ENCODE measurements at regions not wholly inside any gene's neighbourhood (a gene's known extent, or its start where the extent isn't known, plus 50 kb on each side); places are given as distances from the start of the nearest gene placed in this dataset.

- H3K27ac Mint-ChIP-seq = no peak overlapping the region
- ATAC-seq (replicated peaks in 1 of 2) (no peak), DNase-seq (no peak)
- H3K4me3 Mint-ChIP-seq = no peak overlapping the region
- H3K4me1 Mint-ChIP-seq (ENCODE audit: low read depth) = no peaks in the 10 kb centered on the region
- H3K27me3 Mint-ChIP-seq (ENCODE audit: low read depth) = peaks cover 5% of the 10 kb centered on the region
- no peaks in the 10 kb centered on the region for H3K36me3 Mint-ChIP-seq (ENCODE audit: insufficient read depth in 2 of 2)
- H3K9me3 Mint-ChIP-seq = no peaks in the 10 kb centered on the region
Observed at GRCh38 chr11:134755535-134755934, 343.5 kb upstream of the B3GAT1 start.

DNA sequence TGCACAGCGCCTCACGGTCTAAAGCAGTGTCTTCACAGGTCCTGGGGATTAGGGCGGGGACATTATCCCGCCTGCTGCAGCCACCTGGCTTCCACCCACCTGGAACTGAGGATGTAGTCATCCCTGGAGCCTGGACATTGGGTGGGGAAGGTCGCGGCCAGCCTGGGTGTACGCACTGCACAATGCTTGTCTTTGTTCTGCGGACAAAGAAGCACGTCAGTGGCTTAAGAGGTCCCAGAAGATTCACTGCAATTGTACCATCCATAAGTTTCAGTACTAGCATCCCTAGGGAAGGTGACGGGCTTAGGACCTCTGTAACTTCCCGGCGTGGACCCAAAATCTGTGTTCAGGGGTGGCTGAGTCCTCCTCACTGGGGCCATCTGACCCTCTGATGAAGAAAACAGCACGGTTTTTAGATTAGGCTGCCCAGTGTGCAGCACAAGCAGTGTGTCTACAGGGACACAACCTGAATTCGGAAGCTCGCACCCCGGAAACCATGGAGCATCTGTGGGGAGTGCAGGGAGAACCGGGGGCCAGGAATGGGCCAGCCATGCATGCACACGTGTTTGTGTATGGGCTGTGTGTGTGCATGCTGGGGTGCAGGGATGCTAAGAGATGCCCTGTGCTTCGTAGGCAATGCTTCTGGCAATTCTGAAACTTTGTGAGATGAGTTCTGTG, 342.6 kb upstream of the B3GAT1 start:
- no peaks in the 10 kb centered on the region for H3K4me1 Mint-ChIP-seq (ENCODE audit: low read depth)

DNA sequence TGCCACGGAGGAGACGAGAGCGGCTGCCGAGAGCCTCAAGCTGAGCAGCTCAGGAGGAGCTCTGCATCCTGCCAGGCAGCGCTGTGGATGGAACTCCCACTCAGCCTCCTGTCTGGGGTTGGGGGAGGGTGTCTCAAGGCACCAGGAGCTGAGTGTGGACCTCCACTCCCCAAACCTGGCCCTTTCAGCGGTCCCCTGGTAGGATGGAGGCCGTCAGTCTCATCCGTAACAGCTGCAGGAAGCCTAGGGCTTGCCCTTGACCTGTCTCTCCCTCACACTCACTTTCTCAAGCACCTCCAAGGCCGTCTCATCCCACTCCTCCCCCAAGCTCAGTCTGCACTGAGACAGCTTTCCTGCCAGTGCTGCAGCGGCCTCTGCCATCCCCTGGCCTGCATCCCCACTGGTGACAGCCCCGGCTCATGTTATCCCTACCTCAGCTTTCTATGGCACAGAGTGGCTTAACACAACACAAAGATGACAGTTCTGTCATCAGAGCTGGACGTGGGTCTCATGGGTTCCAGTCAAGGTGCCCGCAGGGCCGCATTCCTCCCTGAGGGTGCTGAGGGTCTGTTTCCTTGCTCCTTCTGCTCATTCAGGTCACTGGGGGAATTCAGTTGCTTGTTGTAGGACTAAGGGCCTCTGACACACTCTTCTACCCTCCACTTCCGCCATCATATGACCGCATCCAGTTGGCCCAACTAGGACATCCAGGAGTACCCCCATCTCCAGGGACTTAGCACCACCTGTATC, 341.9 kb upstream of the B3GAT1 start:
- DNase-seq = no peak
- Mint-ChIP-seq H3K9me3 (no peaks in the 10 kb centered on the region), H3K27me3 (ENCODE audit: low read depth) (peaks cover 5% of the 10 kb centered on the region), H3K4me3 (no peak overlapping the region), H3K27ac (no peak overlapping the region), H3K36me3 (ENCODE audit: insufficient read depth in 2 of 2) (no peaks in the 10 kb centered on the region), H3K4me1 (ENCODE audit: low read depth) (no peaks in the 10 kb centered on the region)
- no peak for ATAC-seq (replicated peaks in 1 of 2)

More for the DNA sequence above, 342.6 kb upstream of the B3GAT1 start:
- Mint-ChIP-seq H3K9me3 (no peaks in the 10 kb centered on the region), H3K27me3 (ENCODE audit: low read depth) (peaks cover 5% of the 10 kb centered on the region), H3K4me3 (no peak overlapping the region), H3K27ac (no peak overlapping the region), H3K36me3 (ENCODE audit: insufficient read depth in 2 of 2) (no peaks in the 10 kb centered on the region)
- no peak for DNase-seq
- no peak for ATAC-seq (replicated peaks in 1 of 2)

- H3K27ac Mint-ChIP-seq = no peak overlapping the region
- peaks cover 5% of the 10 kb centered on the region for H3K27me3 Mint-ChIP-seq (ENCODE audit: low read depth)
- H3K36me3 Mint-ChIP-seq (ENCODE audit: insufficient read depth in 2 of 2) = no peaks in the 10 kb centered on the region
- H3K4me3 Mint-ChIP-seq = no peak overlapping the region
- H3K4me1 Mint-ChIP-seq (ENCODE audit: low read depth) = no peaks in the 10 kb centered on the region
- no peak for ATAC-seq (replicated peaks in 1 of 2)
- no peaks in the 10 kb centered on the region for H3K9me3 Mint-ChIP-seq
- no peak for DNase-seq
Observed at GRCh38 chr11:134752964-134753770, 341.1 kb upstream of the B3GAT1 start.

DNA sequence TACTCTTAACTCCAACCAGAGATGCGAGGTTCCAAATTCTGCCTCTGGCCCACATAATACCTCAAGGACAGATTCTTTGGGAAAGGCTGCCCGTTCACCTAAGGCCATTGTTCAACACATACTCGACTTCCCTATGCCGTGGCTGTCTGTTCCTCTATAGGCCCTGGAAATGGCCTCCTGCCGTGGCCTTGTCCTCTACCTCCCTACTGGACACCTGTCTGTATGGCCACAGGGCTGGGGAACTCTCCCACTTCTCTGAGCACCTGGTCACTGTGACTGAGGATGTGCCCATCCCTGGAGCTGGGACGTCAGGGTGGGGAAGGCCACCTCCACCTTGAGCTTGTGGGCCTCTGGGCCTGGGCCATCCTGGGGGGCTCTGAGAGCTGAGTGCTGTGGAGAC, 340.5 kb upstream of the B3GAT1 start:
- Mint-ChIP-seq H3K4me3 (no peak overlapping the region), H3K27me3 (ENCODE audit: low read depth) (peaks cover 5% of the 10 kb centered on the region), H3K9me3 (no peaks in the 10 kb centered on the region), H3K36me3 (ENCODE audit: insufficient read depth in 2 of 2) (no peaks in the 10 kb centered on the region), H3K4me1 (ENCODE audit: low read depth) (no peaks in the 10 kb centered on the region), H3K27ac (no peak overlapping the region)
- ATAC-seq (replicated peaks in 1 of 2) (no peak), DNase-seq (no peak)

GRCh38 chr11:134751766-134752165, 339.7 kb upstream of the B3GAT1 start:
- Mint-ChIP-seq H3K27me3 (ENCODE audit: low read depth) (peaks cover 5% of the 10 kb centered on the region), H3K4me1 (ENCODE audit: low read depth) (no peaks in the 10 kb centered on the region), H3K36me3 (ENCODE audit: insufficient read depth in 2 of 2) (no peaks in the 10 kb centered on the region), H3K27ac (no peak overlapping the region), H3K4me3 (no peak overlapping the region), H3K9me3 (no peaks in the 10 kb centered on the region)
- ATAC-seq (replicated peaks in 1 of 2) (no peak), DNase-seq (no peak)

DNA sequence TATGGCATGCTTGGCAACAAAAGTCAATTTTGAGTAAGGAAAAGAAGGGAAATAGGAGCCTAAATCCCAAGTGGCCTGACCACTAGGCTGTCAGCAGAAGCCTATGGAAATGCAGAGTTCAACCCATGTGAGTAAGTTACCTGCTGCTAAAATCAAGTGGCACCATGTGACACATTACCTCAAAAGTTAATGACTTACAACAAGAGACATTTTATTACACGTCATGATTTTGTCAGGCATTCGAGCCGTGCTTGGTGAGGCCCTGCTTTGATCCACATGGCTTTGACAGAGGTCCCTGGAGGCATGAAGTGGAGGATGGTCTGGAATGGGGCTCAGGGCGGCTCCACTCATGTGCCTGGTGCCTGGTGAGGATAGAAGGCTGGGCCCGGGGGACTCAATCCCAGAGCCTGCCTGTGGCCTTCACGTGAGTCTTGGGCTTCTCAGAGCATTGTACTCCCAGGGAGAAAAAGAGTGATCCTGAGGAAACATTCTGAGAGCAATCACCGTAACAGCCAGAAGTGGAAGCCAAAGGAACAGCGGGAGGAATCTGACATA, 339.1 kb upstream of the B3GAT1 start:
- peaks cover 5% of the 10 kb centered on the region for H3K27me3 Mint-ChIP-seq (ENCODE audit: low read depth)
- no peak for ATAC-seq (replicated peaks in 1 of 2)
- no peak overlapping the region for H3K4me3 Mint-ChIP-seq
- no peaks in the 10 kb centered on the region for H3K4me1 Mint-ChIP-seq (ENCODE audit: low read depth)
- no peaks in the 10 kb centered on the region for H3K9me3 Mint-ChIP-seq
- no peaks in the 10 kb centered on the region for H3K36me3 Mint-ChIP-seq (ENCODE audit: insufficient read depth in 2 of 2)
- no peak for DNase-seq
- no peak overlapping the region for H3K27ac Mint-ChIP-seq

- H3K27me3 Mint-ChIP-seq (ENCODE audit: low read depth) = peaks cover 5% of the 10 kb centered on the region
- no peaks in the 10 kb centered on the region for H3K36me3 Mint-ChIP-seq (ENCODE audit: insufficient read depth in 2 of 2)
- ATAC-seq (replicated peaks in 1 of 2) (no peak), DNase-seq (no peak)
- H3K27ac Mint-ChIP-seq = no peak overlapping the region
- H3K4me1 Mint-ChIP-seq (ENCODE audit: low read depth) = no peaks in the 10 kb centered on the region
- H3K4me3 Mint-ChIP-seq = no peak overlapping the region
- no peaks in the 10 kb centered on the region for H3K9me3 Mint-ChIP-seq
Observed at GRCh38 chr11:134750619-134751018, 338.6 kb upstream of the B3GAT1 start.

- Mint-ChIP-seq H3K27me3 (ENCODE audit: low read depth) (peaks cover 10% of the 10 kb centered on the region), H3K9me3 (no peaks in the 10 kb centered on the region), H3K36me3 (ENCODE audit: insufficient read depth in 2 of 2) (no peaks in the 10 kb centered on the region), H3K27ac (no peak overlapping the region), H3K4me1 (ENCODE audit: low read depth) (no peaks in the 10 kb centered on the region), H3K4me3 (no peak overlapping the region)
- no peak for DNase-seq
- no peak for ATAC-seq (replicated peaks in 1 of 2)
Observed at GRCh38 chr11:134749040-134749839, 337.2 kb upstream of the B3GAT1 start.

DNA sequence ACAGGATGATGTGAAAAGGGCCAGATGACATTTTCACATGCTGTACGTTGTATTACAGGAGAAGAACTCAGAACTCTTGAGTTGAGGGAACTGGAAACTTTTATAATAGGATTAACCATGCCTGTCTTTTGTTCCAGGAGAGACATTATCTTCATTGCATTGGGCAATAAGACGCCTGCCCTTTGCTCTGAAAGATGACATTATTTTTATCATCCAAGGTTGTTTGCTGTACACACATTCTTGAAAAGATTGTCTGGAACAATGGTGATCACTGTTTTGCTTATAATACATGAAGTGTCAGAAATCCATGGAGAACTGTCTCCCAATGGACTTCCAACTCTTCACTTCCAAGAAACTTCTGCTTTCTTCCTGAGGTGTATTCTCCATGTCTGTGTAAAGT, 334.6 kb upstream of the B3GAT1 start:
- Mint-ChIP-seq H3K27me3 (ENCODE audit: low read depth) (peaks cover 6% of the 10 kb centered on the region), H3K4me3 (no peak overlapping the region), H3K27ac (no peak overlapping the region), H3K4me1 (ENCODE audit: low read depth) (no peaks in the 10 kb centered on the region), H3K36me3 (ENCODE audit: insufficient read depth in 2 of 2) (no peaks in the 10 kb centered on the region), H3K9me3 (no peaks in the 10 kb centered on the region)
- no peak for DNase-seq
- no peak for ATAC-seq (replicated peaks in 1 of 2)

- Mint-ChIP-seq H3K4me1 (ENCODE audit: low read depth) (no peaks in the 10 kb centered on the region), H3K36me3 (ENCODE audit: insufficient read depth in 2 of 2) (no peaks in the 10 kb centered on the region), H3K27ac (no peak overlapping the region), H3K27me3 (ENCODE audit: low read depth) (peaks cover 6% of the 10 kb centered on the region), H3K9me3 (no peaks in the 10 kb centered on the region), H3K4me3 (no peak overlapping the region)
- no peak for DNase-seq
- no peak for ATAC-seq (replicated peaks in 1 of 2)
Observed at GRCh38 chr11:134745456-134745855, 333.4 kb upstream of the B3GAT1 start.

DNA sequence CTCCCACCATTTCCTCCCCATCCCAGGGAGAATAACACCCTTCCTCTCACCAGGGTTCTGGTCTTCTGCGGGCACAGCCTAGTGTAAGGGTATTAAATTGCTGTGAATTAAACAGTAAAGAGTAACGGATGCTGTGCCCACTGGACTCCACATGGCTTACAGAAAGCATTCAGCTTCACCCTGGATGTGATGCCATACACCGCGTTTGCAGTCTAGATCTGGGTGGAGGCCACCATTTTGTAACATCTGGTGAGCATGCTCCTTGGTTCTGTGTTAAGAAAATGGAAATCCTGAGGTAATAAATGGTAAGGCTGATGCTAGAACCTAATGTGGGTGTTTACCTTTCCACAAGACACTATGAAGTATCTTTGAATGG, 331.8 kb upstream of the B3GAT1 start:
- Mint-ChIP-seq H3K9me3 (no peaks in the 10 kb centered on the region), H3K27me3 (ENCODE audit: low read depth) (peaks cover 6% of the 10 kb centered on the region), H3K27ac (no peak overlapping the region), H3K36me3 (ENCODE audit: insufficient read depth in 2 of 2) (no peaks in the 10 kb centered on the region), H3K4me1 (ENCODE audit: low read depth) (no peaks in the 10 kb centered on the region), H3K4me3 (no peak overlapping the region)
- ATAC-seq (replicated peaks in 1 of 2) (no peak), DNase-seq (no peak)

Data from activated T-cell treated with anti-CD3 and anti-CD28 coated beads, Interleukin-2, amount 50 U/mL, for 72 hours (primary cell).